ENCODE measurements at regions not wholly inside any gene's neighbourhood (a gene's known extent, or its start where the extent isn't known, plus 50 kb on each side); places are given as distances from the start of the nearest gene placed in this dataset.
"Not testable (repeated sequence)": the region's sequence is repeated elsewhere in the genome, so short reads cannot be mapped to it uniquely, and the experiment has no call there.

DNA sequence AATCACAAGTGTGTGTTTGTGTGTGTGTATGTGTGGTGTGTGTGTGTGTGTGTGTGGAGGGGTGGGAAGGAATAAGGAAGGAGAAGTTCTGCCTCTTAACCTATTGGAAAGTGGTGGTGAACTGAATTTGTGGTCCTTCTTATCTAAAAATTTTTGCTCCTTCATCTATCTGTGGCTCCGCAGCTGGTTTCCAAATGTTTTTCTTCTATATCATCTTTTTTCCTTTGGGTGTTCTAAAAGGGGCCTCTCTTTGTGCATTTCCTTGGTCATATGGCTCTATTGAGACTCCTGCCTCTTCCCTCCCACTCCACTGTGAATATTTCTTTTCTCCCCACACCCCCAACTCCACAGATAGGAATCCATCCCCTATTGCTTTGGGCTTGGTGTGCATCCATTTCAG lies 254.9 kb upstream of the CWC22 start:
- H3K4me3 Mint-ChIP-seq: no peak overlapping the region
- DNase-seq (ENCODE audit: low spot score in 2 of 2) (no peak), ATAC-seq (replicated peaks; ENCODE audit: extremely low read depth, poor library complexity, severe bottlenecking) (no peak)
- H3K27ac Mint-ChIP-seq (ENCODE audit: low read depth): no peak overlapping the region
- no peaks in the 10 kb centered on the region for H3K9me3 Mint-ChIP-seq
- no peaks in the 10 kb centered on the region for H3K4me1 Mint-ChIP-seq
- H3K27me3 Mint-ChIP-seq: peaks cover 1% of the 10 kb centered on the region
- no peaks in the 10 kb centered on the region for H3K36me3 Mint-ChIP-seq (ENCODE audit: insufficient read depth)

DNA sequence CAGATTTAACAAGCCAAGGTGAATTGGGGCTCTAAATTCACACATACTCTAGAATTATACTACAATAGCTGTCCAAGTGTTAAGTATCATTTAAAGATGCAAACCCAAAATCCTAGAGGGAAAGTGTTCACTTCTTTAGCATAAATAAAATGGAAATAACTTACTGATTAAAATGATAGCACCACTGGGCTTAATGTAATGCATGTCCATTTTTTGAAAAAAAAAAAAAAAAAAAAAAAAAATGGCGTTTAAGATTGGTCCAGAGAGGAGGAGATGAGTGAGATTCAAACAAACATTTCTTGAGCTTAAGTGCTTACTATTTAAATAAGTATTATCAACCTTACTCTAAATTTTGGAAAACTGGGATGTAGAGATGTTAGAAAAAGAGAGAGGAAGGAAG lies 251.5 kb upstream of the CWC22 start:
- Mint-ChIP-seq H3K27ac (ENCODE audit: low read depth) (no peak overlapping the region), H3K36me3 (ENCODE audit: insufficient read depth) (no peaks in the 10 kb centered on the region)

DNA sequence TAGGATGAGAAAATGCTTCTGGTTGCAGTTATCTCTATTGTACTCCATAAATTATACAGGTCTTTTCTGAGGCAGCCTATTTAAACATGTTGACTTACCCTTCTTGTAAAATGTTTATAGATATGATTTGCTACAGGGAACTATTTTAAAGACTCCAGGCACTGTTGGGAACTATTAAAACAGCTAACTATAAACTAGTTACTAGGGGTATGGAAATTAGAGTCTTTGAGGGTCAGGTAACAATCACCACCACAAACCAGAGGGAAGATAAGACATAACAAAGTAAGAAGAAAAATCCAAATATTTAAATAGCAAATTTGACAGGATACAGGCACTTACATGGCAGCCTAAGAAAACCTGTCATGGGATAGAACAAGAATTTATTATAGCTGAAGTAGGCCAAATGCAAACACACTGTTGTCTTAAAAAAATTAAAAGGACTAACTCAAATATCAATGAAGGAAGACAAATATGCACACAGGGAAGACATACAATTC lies 251.0 kb upstream of the CWC22 start:
- H3K27me3 Mint-ChIP-seq: peaks cover 31% of the 10 kb centered on the region
- no peak overlapping the region for H3K27ac Mint-ChIP-seq (ENCODE audit: low read depth)
- ATAC-seq (replicated peaks; ENCODE audit: extremely low read depth, poor library complexity, severe bottlenecking): no peak
- no peak for DNase-seq (ENCODE audit: low spot score in 2 of 2)
- no peak overlapping the region for H3K4me3 Mint-ChIP-seq
- H3K9me3 Mint-ChIP-seq: no peaks in the 10 kb centered on the region
- no peaks in the 10 kb centered on the region for H3K4me1 Mint-ChIP-seq
- H3K36me3 Mint-ChIP-seq (ENCODE audit: insufficient read depth): peaks cover 2% of the 10 kb centered on the region

More for the DNA sequence above, 251.5 kb upstream of the CWC22 start:
- Mint-ChIP-seq H3K9me3 (no peaks in the 10 kb centered on the region), H3K4me3 (no peak overlapping the region), H3K4me1 (no peaks in the 10 kb centered on the region), H3K27me3 (peaks cover 28% of the 10 kb centered on the region)
- ATAC-seq (replicated peaks; ENCODE audit: extremely low read depth, poor library complexity, severe bottlenecking) (no peak), DNase-seq (ENCODE audit: low spot score in 2 of 2) (no peak)

DNA sequence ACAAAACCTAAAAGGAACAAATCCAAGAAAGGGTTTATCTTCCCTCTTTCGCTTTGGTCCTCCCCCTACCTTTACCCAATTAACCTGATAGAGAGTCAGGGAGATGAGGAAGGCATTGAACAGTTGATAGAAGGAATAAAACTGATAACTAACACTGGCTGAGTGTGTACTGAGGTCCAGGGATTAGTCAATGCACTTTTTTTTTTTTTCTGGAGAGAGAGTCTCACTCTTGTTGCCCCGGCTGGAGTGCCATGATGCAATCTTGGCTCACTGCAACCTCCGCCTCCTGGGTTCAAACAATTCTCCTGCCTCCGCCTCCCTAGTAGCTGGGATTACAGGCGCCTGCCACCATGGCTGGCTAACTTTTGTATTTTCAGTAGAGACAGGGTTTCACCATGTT lies 250.2 kb upstream of the CWC22 start:
- Mint-ChIP-seq H3K9me3 (no peaks in the 10 kb centered on the region), H3K27ac (ENCODE audit: low read depth) (no peak overlapping the region), H3K27me3 (peaks cover 31% of the 10 kb centered on the region), H3K36me3 (ENCODE audit: insufficient read depth) (peaks cover 2% of the 10 kb centered on the region), H3K4me1 (no peaks in the 10 kb centered on the region), H3K4me3 (no peak overlapping the region)
- ATAC-seq (replicated peaks; ENCODE audit: extremely low read depth, poor library complexity, severe bottlenecking) (no peak), DNase-seq (ENCODE audit: low spot score in 2 of 2) (no peak)

DNA sequence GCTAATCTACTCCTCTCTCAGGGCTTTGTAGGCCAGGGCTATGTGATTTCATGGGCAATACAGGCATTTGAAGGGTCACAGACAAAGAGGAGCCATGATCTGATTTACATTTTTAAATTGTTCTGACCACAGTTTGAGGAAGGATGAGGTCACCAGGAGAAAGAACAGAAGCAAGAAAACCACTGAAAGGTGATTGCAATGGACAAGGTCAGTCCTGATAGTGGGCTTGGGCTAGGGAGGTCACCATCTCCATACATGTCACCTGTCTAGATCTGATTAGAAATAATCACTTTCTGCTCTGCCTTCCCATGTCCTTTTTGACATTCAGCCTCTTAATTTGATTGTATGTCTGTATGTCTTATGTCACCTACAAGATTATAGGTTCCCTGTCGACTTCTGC lies 248.9 kb upstream of the CWC22 start:
- Mint-ChIP-seq H3K36me3 (ENCODE audit: insufficient read depth) (peaks cover 2% of the 10 kb centered on the region), H3K27me3 (peaks cover 31% of the 10 kb centered on the region), H3K9me3 (no peaks in the 10 kb centered on the region), H3K4me1 (no peaks in the 10 kb centered on the region), H3K4me3 (no peak overlapping the region), H3K27ac (ENCODE audit: low read depth) (no peak overlapping the region)
- DNase-seq (ENCODE audit: low spot score in 2 of 2) (no peak), ATAC-seq (replicated peaks; ENCODE audit: extremely low read depth, poor library complexity, severe bottlenecking) (no peak)

DNA sequence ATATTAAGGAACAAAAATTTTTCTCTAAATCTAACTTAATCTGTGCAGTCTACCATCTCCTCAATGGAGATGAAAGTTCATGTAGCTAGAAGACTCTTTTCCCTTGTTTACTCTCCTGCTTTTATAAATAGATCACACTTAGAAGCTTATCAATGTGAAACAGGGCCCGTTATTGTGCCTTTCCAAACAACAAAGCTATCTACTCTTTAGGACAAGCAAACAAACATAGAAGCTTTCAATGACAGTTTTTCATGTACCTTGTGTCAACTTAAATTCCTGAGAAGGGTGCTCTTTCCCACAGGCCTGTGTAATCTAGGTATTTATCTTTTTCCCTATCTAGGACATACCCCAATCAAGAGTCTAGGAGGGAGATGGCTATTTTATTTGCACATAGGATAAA lies 247.8 kb upstream of the CWC22 start:
- Mint-ChIP-seq H3K4me1 (no peaks in the 10 kb centered on the region), H3K36me3 (ENCODE audit: insufficient read depth) (peaks cover 2% of the 10 kb centered on the region), H3K4me3 (no peak overlapping the region), H3K9me3 (no peaks in the 10 kb centered on the region), H3K27ac (ENCODE audit: low read depth) (no peak overlapping the region), H3K27me3 (peaks cover 31% of the 10 kb centered on the region)
- ATAC-seq (replicated peaks; ENCODE audit: extremely low read depth, poor library complexity, severe bottlenecking): no peak
- DNase-seq (ENCODE audit: low spot score in 2 of 2): no peak

DNA sequence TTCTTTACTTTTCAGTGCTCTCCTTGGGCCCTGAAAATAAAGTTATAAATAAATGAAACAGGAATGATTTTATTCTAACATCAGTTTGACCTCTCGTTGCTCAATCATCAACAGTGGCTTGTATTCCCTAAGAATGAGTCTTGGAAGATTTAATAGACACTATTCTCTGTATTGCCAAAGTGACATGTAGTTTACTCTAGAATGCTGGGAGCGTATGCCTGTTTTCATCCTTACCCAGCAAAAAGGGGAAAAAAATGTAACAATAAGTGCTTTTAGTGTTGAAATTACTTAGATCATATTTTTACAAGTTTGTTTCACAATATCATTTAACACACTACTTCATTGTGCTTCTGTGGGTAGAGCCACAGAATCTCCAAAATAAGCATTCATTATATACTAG lies 240.6 kb upstream of the CWC22 start:
- Mint-ChIP-seq H3K36me3 (ENCODE audit: insufficient read depth) (no peaks in the 10 kb centered on the region), H3K27ac (ENCODE audit: low read depth) (no peak overlapping the region), H3K4me3 (no peak overlapping the region), H3K9me3 (no peaks in the 10 kb centered on the region), H3K27me3 (no peaks in the 10 kb centered on the region), H3K4me1 (no peaks in the 10 kb centered on the region)
- ATAC-seq (replicated peaks; ENCODE audit: extremely low read depth, poor library complexity, severe bottlenecking): no peak
- no peak for DNase-seq (ENCODE audit: low spot score in 2 of 2)

DNA sequence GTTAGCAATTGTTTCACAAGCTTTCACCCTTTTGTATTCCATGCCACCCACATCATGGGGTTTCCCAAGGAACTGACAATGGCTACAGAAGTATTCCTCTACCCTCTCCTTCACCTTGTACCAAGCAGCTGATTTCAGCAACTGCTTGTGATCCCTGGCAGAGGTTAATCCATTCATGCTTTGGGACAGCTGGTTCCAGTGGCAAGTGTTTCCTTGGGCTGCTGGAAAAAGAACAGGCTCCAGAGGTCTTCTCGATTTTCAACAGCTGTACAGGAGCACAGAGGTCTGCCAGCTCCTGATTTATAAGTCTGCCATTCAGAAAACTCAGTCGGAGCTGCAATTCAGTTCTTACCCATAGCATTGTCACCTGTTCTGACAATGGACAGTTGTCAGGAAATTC lies 239.2 kb upstream of the CWC22 start:
- no peak for ATAC-seq (replicated peaks; ENCODE audit: extremely low read depth, poor library complexity, severe bottlenecking)
- Mint-ChIP-seq H3K4me1 (no peaks in the 10 kb centered on the region), H3K9me3 (no peaks in the 10 kb centered on the region), H3K27me3 (no peaks in the 10 kb centered on the region), H3K4me3 (no peak overlapping the region), H3K36me3 (ENCODE audit: insufficient read depth) (no peaks in the 10 kb centered on the region), H3K27ac (ENCODE audit: low read depth) (no peak overlapping the region)
- no peak for DNase-seq (ENCODE audit: low spot score in 2 of 2)

DNA sequence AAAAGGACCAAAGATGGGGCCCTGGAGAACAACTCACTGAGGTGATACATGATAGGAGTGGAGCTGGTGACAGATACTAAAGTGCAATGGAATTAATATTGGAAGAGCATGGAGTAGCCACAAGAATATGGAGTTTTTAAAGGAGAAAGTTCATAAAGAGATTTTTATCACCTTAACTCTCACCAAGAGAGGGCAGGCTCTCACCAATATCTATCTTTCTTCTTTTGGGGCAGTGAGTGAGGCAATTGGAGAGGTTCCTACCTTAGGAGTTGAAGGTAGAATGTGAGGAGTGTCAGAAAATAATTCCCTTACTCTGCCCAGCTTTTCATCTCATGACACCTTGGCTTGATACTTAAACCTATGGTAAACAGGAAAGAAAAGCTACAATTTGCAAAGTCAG lies 233.7 kb upstream of the CWC22 start:
- H3K27ac Mint-ChIP-seq (ENCODE audit: low read depth): no peak overlapping the region
- H3K27me3 Mint-ChIP-seq: peaks cover 16% of the 10 kb centered on the region
- H3K9me3 Mint-ChIP-seq: no peaks in the 10 kb centered on the region
- no peaks in the 10 kb centered on the region for H3K4me1 Mint-ChIP-seq
- no peak overlapping the region for H3K4me3 Mint-ChIP-seq
- DNase-seq (ENCODE audit: low spot score in 2 of 2) (no peak), ATAC-seq (replicated peaks; ENCODE audit: extremely low read depth, poor library complexity, severe bottlenecking) (no peak)
- no peaks in the 10 kb centered on the region for H3K36me3 Mint-ChIP-seq (ENCODE audit: insufficient read depth)

DNA sequence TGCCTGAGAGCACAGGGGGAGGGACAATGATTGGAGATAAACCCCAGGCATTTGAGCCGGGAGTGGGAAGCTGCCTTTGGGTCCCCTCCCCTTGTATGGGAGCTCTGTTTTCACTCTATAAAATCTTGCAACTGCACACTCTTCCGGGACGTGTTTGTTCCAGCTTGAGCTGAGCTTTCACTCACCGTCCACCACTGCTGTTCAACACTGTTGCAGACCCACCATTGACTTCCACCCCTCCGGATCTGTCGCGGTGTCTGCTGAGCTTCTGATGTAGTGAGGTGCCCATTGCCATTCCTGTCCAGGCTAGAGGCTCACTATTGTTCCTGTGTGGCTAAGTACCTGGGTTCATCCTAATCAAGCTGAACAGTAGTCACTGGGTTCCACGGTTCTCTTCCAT lies 231.6 kb upstream of the CWC22 start:
- Mint-ChIP-seq H3K4me1 (no peaks in the 10 kb centered on the region), H3K27ac (ENCODE audit: low read depth) (no peak overlapping the region), H3K27me3 (peaks cover 16% of the 10 kb centered on the region), H3K36me3 (ENCODE audit: insufficient read depth) (no peaks in the 10 kb centered on the region), H3K9me3 (no peaks in the 10 kb centered on the region), H3K4me3 (no peak overlapping the region)
- DNase-seq (ENCODE audit: low spot score in 2 of 2) (no peak), ATAC-seq (replicated peaks; ENCODE audit: extremely low read depth, poor library complexity, severe bottlenecking) (no peak)

DNA sequence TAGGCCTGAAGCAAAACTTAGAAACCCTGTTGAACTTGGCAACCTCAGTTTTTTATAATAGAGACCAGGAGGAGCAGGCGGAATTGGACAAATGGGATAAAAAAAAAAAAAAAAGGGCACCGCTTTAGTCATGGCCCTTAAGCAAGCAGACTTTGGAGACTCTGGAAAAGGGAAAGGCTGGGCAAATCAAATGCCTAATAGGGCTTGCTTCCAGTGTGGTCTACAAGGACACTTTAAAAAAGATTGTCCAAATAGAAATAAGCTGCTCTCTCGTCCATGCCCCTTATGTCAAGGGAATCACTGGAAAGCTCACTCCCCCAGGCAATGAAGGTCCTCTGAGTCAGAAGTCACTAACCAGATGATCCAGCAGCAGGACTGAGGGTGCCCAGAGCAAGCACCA lies 229.0 kb upstream of the CWC22 start:
- not testable (repeated sequence) for H3K4me1 Mint-ChIP-seq; H3K9me3 Mint-ChIP-seq; ATAC-seq (replicated peaks; ENCODE audit: extremely low read depth, poor library complexity, severe bottlenecking); H3K4me3 Mint-ChIP-seq; DNase-seq (ENCODE audit: low spot score in 2 of 2); H3K27ac Mint-ChIP-seq (ENCODE audit: low read depth); H3K36me3 Mint-ChIP-seq (ENCODE audit: insufficient read depth)
- H3K27me3 Mint-ChIP-seq: peaks cover 23% of the 10 kb centered on the region

DNA sequence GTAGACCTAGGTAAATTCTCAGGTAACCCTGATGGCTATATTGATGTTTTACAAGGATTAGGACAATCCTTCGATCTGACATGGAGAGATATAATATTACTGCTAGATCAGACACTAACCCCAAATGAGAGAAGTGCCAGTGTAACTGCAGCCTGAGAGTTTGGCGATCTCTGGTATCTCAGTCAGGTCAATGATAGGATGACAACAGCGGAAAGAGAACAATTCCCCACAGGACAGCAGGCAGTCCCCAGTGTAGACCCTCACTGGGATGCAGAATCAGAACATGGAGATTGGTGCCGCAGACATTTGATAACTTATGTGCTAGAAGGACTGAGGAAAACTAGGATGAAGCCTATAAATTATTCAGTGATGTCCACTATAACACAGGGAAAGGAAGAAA lies 228.4 kb upstream of the CWC22 start:
- H3K27me3 Mint-ChIP-seq: peaks cover 25% of the 10 kb centered on the region
- H3K4me1 Mint-ChIP-seq: not testable (repeated sequence)

DNA sequence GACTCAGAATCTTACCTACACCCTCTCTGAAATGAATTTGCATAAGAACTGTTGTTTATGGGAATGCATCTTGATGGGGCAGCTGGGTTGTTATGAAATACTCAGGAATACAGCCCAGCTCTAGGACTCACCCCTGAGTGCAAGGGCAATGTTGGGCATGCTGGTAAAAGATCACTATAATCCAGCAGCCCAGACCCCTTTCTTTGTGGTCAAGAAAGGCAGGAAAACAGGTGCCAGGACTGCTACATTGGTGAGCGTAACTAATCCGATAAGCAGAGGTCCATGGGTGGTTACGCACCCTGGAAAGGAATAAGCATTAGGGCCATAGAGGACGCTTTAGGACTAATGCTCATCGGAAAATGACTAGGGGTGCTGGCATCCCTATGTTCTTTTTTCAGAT lies 227.9 kb upstream of the CWC22 start:
- H3K36me3 Mint-ChIP-seq (ENCODE audit: insufficient read depth); ATAC-seq (replicated peaks; ENCODE audit: extremely low read depth, poor library complexity, severe bottlenecking); DNase-seq (ENCODE audit: low spot score in 2 of 2); H3K4me1 Mint-ChIP-seq; H3K27ac Mint-ChIP-seq (ENCODE audit: low read depth); H3K9me3 Mint-ChIP-seq; H3K4me3 Mint-ChIP-seq: not testable (repeated sequence)
- peaks cover 25% of the 10 kb centered on the region for H3K27me3 Mint-ChIP-seq

More for the DNA sequence above, 228.4 kb upstream of the CWC22 start:
- DNase-seq (ENCODE audit: low spot score in 2 of 2); H3K36me3 Mint-ChIP-seq (ENCODE audit: insufficient read depth); H3K4me3 Mint-ChIP-seq; H3K9me3 Mint-ChIP-seq; ATAC-seq (replicated peaks; ENCODE audit: extremely low read depth, poor library complexity, severe bottlenecking); H3K27ac Mint-ChIP-seq (ENCODE audit: low read depth): not testable (repeated sequence)

DNA sequence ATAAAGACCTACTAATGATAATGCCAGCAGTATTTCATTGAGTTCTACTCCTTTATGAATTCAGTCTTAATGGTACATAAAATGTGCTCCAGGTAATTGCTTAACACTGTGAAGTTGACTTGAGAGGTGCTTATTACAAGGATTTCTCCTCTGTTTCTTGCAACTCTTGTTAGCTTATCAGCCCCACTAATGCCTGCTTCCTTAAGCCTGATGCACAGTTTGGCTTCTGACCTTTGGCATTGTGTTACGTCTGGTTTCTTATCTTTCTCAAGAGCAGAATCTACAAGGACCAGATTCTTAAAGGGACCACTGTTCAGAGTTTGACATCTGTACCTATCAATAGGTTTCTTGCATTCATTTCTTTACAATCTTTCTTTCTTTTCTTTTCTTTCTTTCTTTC lies 223.9 kb upstream of the CWC22 start:
- no peak for ATAC-seq (replicated peaks; ENCODE audit: extremely low read depth, poor library complexity, severe bottlenecking)
- H3K27ac Mint-ChIP-seq (ENCODE audit: low read depth): no peak overlapping the region
- no peaks in the 10 kb centered on the region for H3K4me1 Mint-ChIP-seq
- no peak for DNase-seq (ENCODE audit: low spot score in 2 of 2)
- H3K27me3 Mint-ChIP-seq: peaks cover 9% of the 10 kb centered on the region
- no peak overlapping the region for H3K4me3 Mint-ChIP-seq
- H3K9me3 Mint-ChIP-seq: no peaks in the 10 kb centered on the region
- H3K36me3 Mint-ChIP-seq (ENCODE audit: insufficient read depth): no peaks in the 10 kb centered on the region

All from central memory CD8-positive, alpha-beta T cell (primary cell).